Muscle layer of colon (tissue), 2 donors: ENCODE measurements at regions not wholly inside any gene's neighbourhood (a gene's known extent, or its start where the extent isn't known, plus 50 kb on each side); places are given as distances from the start of the nearest gene placed in this dataset.

Source experiments
- H3K27ac ChIP-seq: one replicate; pipeline ENCODE4 v1.7.0; 2013; ENCODE audit warnings: low read depth, mild to moderate bottlenecking, low read length, moderate library complexity
- H3K27me3 ChIP-seq, 2 donors: one replicate each; pipeline ENCODE4 v1.7.0; 2013; ENCODE audit warnings: low read length in 2 of 2, mild to moderate bottlenecking in 2 of 2; ENCODE audit not compliant: insufficient read depth in 2 of 2, control insufficient read depth in 1 of 2
- H3K36me3 ChIP-seq: one replicate; pipeline ENCODE4 v1.7.0; 2013; ENCODE audit warnings: mild to moderate bottlenecking, low read length; ENCODE audit not compliant: insufficient read depth
- H3K4me1 ChIP-seq: one replicate; pipeline ENCODE4 v1.7.0; 2013; ENCODE audit warnings: mild to moderate bottlenecking, low read length; ENCODE audit not compliant: insufficient read depth
- H3K4me3 ChIP-seq, 2 donors: one replicate each; pipeline ENCODE4 v1.7.0; 2013; ENCODE audit warnings: low read length in 2 of 2, low read depth in 1 of 2, mild to moderate bottlenecking in 1 of 2, moderate library complexity in 1 of 2
- H3K9ac ChIP-seq: one replicate; pipeline ENCODE4 v1.7.0; 2013; ENCODE audit warnings: low read length
- H3K9me3 ChIP-seq: one replicate; pipeline ENCODE4 v1.7.0; 2013; ENCODE audit warnings: mild to moderate bottlenecking, low read length
- donor health status: abdominal sarcoma.
- donor health status: Adenocarcinoma of cecum.

DNA sequence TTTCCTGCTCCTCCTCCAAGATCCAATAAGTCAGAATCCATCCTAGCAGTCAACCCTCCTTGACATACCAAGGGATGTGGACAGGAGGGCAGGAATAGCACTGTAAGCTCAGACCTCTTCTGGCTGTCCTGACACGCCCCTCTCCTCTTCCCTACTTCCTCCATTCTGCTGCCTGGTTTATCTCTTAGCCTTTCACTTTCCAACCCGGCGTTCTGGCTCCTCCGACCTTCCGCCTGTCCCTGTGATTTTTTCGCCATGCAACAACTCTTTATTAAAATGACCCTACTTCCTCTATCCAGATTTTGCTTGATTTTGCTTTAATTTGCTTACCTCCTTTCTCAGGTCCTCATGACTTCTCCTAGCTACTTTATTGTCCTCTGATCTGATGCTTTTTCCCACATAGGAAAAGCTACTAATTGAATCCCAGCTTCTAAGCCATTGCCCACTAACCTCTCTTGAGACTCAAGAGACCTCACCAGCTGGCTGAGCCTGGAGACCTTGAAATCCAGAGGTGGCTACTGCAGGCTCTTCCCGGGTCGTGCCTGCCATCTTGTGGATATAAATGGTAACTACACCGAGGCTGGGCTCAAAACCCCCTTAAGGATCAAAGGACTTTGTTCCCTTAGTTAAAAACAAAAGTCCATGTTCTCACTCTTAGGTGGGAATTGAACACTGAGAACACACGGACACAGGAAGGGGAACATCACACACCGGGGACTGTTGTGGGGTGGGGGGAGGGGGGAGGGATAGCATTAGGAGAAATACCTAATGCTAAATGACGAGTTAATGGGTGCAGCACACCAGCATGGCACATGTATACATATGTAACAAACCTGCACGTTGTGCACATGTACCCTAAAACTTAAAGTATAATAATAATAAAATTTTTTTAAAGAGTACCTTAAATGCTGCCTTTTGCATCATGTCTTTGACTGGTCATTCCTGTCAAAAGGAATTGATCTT lies 139.4 kb downstream of the AKAIN1 start:
- no peak overlapping the region for H3K27ac ChIP-seq
- H3K4me1 ChIP-seq = no peaks in the 10 kb centered on the region
- H3K4me3 ChIP-seq = no peak overlapping the region
- no peaks in the 10 kb centered on the region for H3K27me3 ChIP-seq
- no peaks in the 10 kb centered on the region for H3K9me3 ChIP-seq
- H3K9ac ChIP-seq = no peak overlapping the region
- no peaks in the 10 kb centered on the region for H3K36me3 ChIP-seq

GRCh38 chr18:5052491-5052890 lies 144.6 kb downstream of the AKAIN1 start:
- no peaks in the 10 kb centered on the region for H3K4me1 ChIP-seq
- H3K27ac ChIP-seq = no peak overlapping the region
- no peaks in the 10 kb centered on the region for H3K36me3 ChIP-seq
- no peaks in the 10 kb centered on the region for H3K27me3 ChIP-seq
- no peaks in the 10 kb centered on the region for H3K9me3 ChIP-seq
- no peak overlapping the region for H3K4me3 ChIP-seq
- no peak overlapping the region for H3K9ac ChIP-seq

DNA sequence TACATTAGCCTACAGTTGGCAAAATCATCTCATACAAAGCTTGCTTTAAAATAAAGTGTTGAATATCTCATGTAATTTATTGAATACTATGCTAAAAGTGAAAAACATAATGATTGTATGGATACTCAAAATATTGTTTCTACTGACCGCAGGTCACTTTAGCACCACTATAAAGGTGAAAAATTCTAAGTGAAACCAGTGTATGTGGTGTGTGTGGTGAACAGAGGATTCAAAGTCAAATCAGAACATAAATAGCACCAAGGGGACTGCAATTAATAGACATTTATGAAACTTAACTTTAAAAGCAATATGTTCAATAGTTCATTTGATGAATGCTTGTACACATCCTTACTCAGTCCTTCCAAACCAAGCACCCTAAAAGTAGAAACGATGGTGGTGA lies 145.8 kb downstream of the AKAIN1 start:
- Histone ChIP-seq H3K27me3 (no peaks in the 10 kb centered on the region), H3K36me3 (no peaks in the 10 kb centered on the region), H3K4me1 (no peaks in the 10 kb centered on the region), H3K9ac (no peak overlapping the region), H3K9me3 (no peaks in the 10 kb centered on the region), H3K4me3 (no peak overlapping the region), H3K27ac (no peak overlapping the region)

- Histone ChIP-seq H3K36me3 (no peaks in the 10 kb centered on the region), H3K4me3 (no peak overlapping the region), H3K27me3 (no peaks in the 10 kb centered on the region), H3K4me1 (no peaks in the 10 kb centered on the region), H3K9ac (no peak overlapping the region), H3K27ac (no peak overlapping the region), H3K9me3 (no peaks in the 10 kb centered on the region)
Measured at GRCh38 chr18:5049124-5049523, 147.9 kb downstream of the AKAIN1 start.

GRCh38 chr18:5040476-5040875 lies 156.6 kb downstream of the AKAIN1 start:
- Histone ChIP-seq H3K27me3 (no peaks in the 10 kb centered on the region), H3K9me3 (no peaks in the 10 kb centered on the region), H3K36me3 (no peaks in the 10 kb centered on the region), H3K9ac (no peak overlapping the region), H3K4me3 (no peak overlapping the region), H3K27ac (no peak overlapping the region), H3K4me1 (no peaks in the 10 kb centered on the region)

DNA sequence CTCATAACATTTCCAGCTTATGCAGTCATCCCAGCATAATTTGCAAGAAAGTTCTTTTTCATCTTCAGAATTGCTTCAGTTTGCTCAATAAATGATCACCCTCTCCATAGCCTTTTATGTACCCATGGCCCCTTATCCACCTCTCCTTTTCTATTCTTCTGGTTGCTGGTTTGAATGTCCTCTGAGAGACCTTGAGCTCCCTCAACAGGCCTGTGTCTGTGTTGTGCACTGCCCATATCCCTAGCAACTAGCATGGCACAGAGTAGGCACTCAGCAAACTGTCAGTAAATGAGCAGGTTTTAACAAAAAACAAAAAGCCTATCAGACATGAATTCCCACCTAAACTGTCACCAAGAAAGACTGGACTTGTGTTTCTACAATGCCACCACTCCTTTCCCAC lies 160.5 kb downstream of the AKAIN1 start:
- Histone ChIP-seq H3K4me1 (no peaks in the 10 kb centered on the region), H3K9ac (no peak overlapping the region), H3K36me3 (no peaks in the 10 kb centered on the region), H3K4me3 (no peak overlapping the region), H3K27ac (no peak overlapping the region), H3K9me3 (no peaks in the 10 kb centered on the region), H3K27me3 (no peaks in the 10 kb centered on the region)

DNA sequence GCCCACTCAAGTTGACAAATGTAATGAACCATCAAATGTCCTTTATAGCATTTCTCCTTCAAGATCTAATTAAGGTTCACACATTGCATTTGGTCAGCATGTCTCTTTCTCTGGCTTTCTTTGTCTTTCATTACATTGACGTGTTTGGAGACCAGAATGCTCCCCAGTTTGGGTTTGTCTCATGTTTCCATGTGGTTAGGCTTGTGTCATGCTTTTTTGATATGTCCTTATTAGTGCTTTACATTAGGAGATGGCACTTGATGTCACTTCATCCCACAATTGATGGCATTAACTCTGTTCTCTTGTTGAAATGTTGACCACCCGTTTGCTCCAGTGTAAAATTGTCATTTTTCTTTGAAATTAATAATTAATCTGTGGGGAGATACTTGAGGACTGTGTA lies 165.8 kb downstream of the AKAIN1 start:
- no peak overlapping the region for H3K4me3 ChIP-seq
- H3K4me1 ChIP-seq = no peaks in the 10 kb centered on the region

DNA sequence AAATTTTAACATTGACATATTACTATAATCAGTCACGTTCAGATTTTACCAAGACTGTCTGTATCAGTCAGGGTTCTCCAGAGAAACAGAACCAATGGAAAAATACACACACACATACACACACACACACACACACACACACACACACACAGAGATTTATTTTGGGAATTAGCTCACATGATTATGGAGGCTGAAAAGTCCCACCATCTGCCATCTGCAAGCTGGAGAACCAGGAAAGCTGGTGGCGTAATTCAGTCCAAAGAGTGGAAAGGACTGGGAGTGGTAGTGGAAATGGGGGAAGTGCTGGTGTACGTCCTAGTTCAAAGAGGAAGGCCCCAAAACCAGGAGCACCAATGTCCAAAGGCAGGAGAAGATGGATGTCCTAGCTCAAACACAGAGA lies 166.4 kb downstream of the AKAIN1 start:
- no peak overlapping the region for H3K4me3 ChIP-seq

More for the DNA sequence above, 165.8 kb downstream of the AKAIN1 start:
- Histone ChIP-seq H3K27ac (no peak overlapping the region), H3K27me3 (no peaks in the 10 kb centered on the region), H3K36me3 (no peaks in the 10 kb centered on the region), H3K9ac (no peak overlapping the region), H3K9me3 (no peaks in the 10 kb centered on the region)

DNA sequence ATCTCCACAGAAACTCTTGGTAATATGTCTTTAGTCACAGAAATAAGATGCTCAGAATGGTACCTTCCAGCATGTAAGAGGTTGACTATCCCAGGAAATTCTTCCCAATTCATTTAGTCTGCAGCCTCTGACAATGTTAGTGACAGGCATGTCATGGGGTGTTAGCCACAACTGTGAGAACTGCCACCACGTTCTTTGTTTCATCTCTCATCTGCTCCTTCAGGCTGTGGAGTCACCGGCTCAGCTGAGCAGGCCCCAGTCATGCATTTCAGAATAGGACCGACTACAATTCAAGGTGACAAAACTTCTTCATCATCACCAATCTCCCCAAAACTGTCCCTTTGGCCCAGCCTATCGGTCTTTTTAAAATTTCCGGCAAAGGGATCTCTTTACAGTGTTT lies 167.5 kb downstream of the AKAIN1 start:
- Histone ChIP-seq H3K27ac (no peak overlapping the region), H3K9ac (no peak overlapping the region), H3K4me1 (no peaks in the 10 kb centered on the region)

More for the DNA sequence above, 166.4 kb downstream of the AKAIN1 start:
- Histone ChIP-seq H3K9me3 (no peaks in the 10 kb centered on the region), H3K36me3 (no peaks in the 10 kb centered on the region), H3K9ac (no peak overlapping the region), H3K27me3 (no peaks in the 10 kb centered on the region), H3K4me1 (no peaks in the 10 kb centered on the region), H3K27ac (no peak overlapping the region)

GRCh38 chr18:5024741-5025140 lies 172.3 kb downstream of the AKAIN1 start:
- Histone ChIP-seq H3K4me1 (no peaks in the 10 kb centered on the region), H3K27me3 (no peaks in the 10 kb centered on the region), H3K9me3 (no peaks in the 10 kb centered on the region), H3K36me3 (no peaks in the 10 kb centered on the region), H3K27ac (no peak overlapping the region), H3K9ac (no peak overlapping the region), H3K4me3 (no peak overlapping the region)

More for the DNA sequence above, 167.5 kb downstream of the AKAIN1 start:
- H3K9me3 ChIP-seq = no peaks in the 10 kb centered on the region
- no peaks in the 10 kb centered on the region for H3K36me3 ChIP-seq
- H3K4me3 ChIP-seq = no peak overlapping the region
- H3K27me3 ChIP-seq = no peaks in the 10 kb centered on the region

DNA sequence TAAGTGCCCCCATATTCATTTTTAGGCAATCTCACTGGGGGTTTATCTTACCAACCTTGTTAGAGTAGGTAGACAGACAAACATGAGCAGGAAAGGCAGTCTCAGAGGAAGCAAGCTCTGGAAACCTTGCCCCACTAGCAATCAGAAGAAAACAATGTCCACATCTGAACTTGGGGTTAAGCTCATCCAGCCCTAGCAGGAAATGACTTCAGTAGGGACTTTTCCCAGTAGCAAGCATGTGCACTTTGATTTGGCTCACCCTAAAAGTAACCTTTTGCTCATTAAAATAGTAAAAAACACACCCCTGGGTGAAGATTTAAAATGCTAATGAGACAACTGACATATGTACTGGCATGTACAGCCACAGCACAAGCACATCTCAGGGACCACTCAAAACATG lies 175.5 kb downstream of the AKAIN1 start:
- Histone ChIP-seq H3K27me3 (no peaks in the 10 kb centered on the region), H3K9me3 (no peaks in the 10 kb centered on the region), H3K9ac (no peak overlapping the region), H3K36me3 (no peaks in the 10 kb centered on the region), H3K27ac (no peak overlapping the region), H3K4me3 (no peak overlapping the region), H3K4me1 (no peaks in the 10 kb centered on the region)

DNA sequence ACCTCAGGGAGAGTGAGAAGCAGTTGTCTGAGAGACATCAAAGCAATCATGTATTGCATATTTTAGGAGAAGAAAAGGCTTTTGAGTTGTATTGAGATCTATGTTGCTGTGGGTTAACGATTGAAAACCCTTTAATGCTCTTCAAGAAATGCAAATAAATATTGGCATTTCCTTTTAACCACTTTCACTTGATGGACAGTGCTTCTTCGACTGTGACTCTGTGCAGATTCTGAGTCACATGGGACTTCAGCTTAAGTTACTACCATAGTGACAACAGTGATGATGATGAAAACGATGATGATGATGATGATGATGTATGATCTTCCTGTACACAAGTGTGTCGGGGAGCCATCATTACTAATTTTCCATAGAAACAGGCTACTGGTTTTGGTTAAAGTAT lies 181.8 kb downstream of the AKAIN1 start:
- H3K9ac ChIP-seq = no peak overlapping the region
- no peak overlapping the region for H3K27ac ChIP-seq
- no peak overlapping the region for H3K4me3 ChIP-seq
- no peaks in the 10 kb centered on the region for H3K9me3 ChIP-seq
- no peaks in the 10 kb centered on the region for H3K4me1 ChIP-seq
- H3K36me3 ChIP-seq = no peaks in the 10 kb centered on the region
- H3K27me3 ChIP-seq = no peaks in the 10 kb centered on the region
